ENCODE measurements at regions not wholly inside any gene's neighbourhood (a gene's known extent, or its start where the extent isn't known, plus 50 kb on each side); places are given as distances from the start of the nearest gene placed in this dataset.

GRCh38 chr7:114295522-114295921 is 119.1 kb upstream of the FOXP2 start:
- TF ChIP-seq POLR2A (IDR thresholded peaks at IDR 0.05) (no peak), CTCF (IDR thresholded peaks at IDR 0.05) (no peak)
